Right lobe of liver (tissue), 6 donors: ENCODE measurements at regions not wholly inside any gene's neighbourhood (a gene's known extent, or its start where the extent isn't known, plus 50 kb on each side); places are given as distances from the start of the nearest gene placed in this dataset.

Experiments
- ATAC-seq, 4 donors: fragments of 200-7000 bp; cut with Tn5 transposase; one replicate each; pipeline ENCODE4 v1.9.1; 2020; ENCODE audit warnings: mild to moderate bottlenecking in 4 of 4, moderate library complexity in 4 of 4
- DNase-seq, 3 donors: peaks; one replicate each; pipeline ENCODE4 v3.0.0-alpha.2; 2020
- H3K27ac ChIP-seq, 3 donors: fragments of 200-600 bp; one replicate each; pipeline ENCODE4 v1.8.0; 2022
- H3K27me3 ChIP-seq, 2 donors: fragments of 200-600 bp; one replicate each; pipeline ENCODE4 v1.8.0; 2022
- H3K36me3 ChIP-seq, 4 donors: fragments of 200-600 bp; sonication (generic) in 1 of 4; one replicate each; pipeline versions ENCODE4 v1.5.1 to v1.8.0; 2017 to 2022; ENCODE audit warnings: control low read depth in 1 of 4
- H3K4me1 ChIP-seq, 4 donors: fragments of 200-600 bp; sonication (generic) in 1 of 4; one replicate each; pipeline versions ENCODE4 v1.5.1 to v1.8.0; 2017 to 2022; ENCODE audit warnings: control low read depth in 1 of 4
- H3K4me3 ChIP-seq, 3 donors: fragments of 200-600 bp; one replicate each; pipeline ENCODE4 v1.8.0; 2022
- H3K9me3 ChIP-seq, 4 donors: fragments of 200-600 bp; sonication (generic) in 1 of 4; one replicate each; pipeline versions ENCODE4 v1.5.1 to v1.8.0; 2017 to 2022; ENCODE audit warnings: control low read depth in 1 of 4
- POLR2A ChIP-seq: fragments of 450-650 bp; IDR thresholded peaks from one replicate; pipeline ENCODE4 v1.6.1; 2017; ENCODE audit warnings: antibody characterized with exemption, mild to moderate bottlenecking
- WGBS: methylation state at CpG from one replicate; pipeline ENCODE4 v1.1.6; 2018; ENCODE audit warnings: low coverage, low lambda C conversion rate; ENCODE audit not compliant: insufficient coverage; ENCODE audit errors: missing lambda C conversion rate; 5-methylcytosine and 5-hydroxymethylcytosine counted together
- intact Hi-C, 2 donors: fragments of 100-400 bp; cut with DNase I; formaldehyde crosslinking; loops; one replicate each; pipeline versions ENCODE4 v1.11.2 to v1.14.1; 2022
- TF ChIP-seq, protein P1 (sequence below), 4 donors: fragments of 200-600 bp in 3 of 4; fragments of 450-650 bp in 1 of 4; IDR thresholded peaks; one replicate each; pipeline versions ENCODE4 v1.5.1 to v1.8.0; 2016 to 2022; ENCODE audit warnings: antibody characterized with exemption in 4 of 4, mild to moderate bottlenecking in 2 of 4
- donor health status: DM: no; HTN: yes; CAD: no.
- donor health status: DM: no; HTN: no; CAD: no.
- donor health status: DM: no; HTN: no; CAD: no.
- donor health status: DM: no; HTN: yes; CAD: no.
- donor health status: DM: no; HTN: yes; CAD: no.

- Histone ChIP-seq H3K27ac (peak overlapping the region in 1 of 3 donors; percentile 19), H3K27me3 (no peaks in the 10 kb centered on the region), H3K4me1 (peaks cover 0 to 36% (median 5%) of the 10 kb centered on the region in 4 donors), H3K36me3 (no peaks in the 10 kb centered on the region), H3K4me3 (no peak overlapping the region), H3K9me3 (no peaks in the 10 kb centered on the region)
- DNase-seq = no peak
- TF ChIP-seq POLR2A = no peak
- TF ChIP-seq, protein P1, sequence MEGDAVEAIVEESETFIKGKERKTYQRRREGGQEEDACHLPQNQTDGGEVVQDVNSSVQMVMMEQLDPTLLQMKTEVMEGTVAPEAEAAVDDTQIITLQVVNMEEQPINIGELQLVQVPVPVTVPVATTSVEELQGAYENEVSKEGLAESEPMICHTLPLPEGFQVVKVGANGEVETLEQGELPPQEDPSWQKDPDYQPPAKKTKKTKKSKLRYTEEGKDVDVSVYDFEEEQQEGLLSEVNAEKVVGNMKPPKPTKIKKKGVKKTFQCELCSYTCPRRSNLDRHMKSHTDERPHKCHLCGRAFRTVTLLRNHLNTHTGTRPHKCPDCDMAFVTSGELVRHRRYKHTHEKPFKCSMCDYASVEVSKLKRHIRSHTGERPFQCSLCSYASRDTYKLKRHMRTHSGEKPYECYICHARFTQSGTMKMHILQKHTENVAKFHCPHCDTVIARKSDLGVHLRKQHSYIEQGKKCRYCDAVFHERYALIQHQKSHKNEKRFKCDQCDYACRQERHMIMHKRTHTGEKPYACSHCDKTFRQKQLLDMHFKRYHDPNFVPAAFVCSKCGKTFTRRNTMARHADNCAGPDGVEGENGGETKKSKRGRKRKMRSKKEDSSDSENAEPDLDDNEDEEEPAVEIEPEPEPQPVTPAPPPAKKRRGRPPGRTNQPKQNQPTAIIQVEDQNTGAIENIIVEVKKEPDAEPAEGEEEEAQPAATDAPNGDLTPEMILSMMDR (IDR thresholded peaks at IDR 0.05) = no peak
- 15% methylated on average over 2 of the region's 2 CpGs for WGBS
- intact Hi-C loops = no loop called here
- peak in 3 of 4 donors; percentile 44 to 50 (median 49) for ATAC-seq
These were observed 668.7 kb upstream of the SLC35B3 start for GRCh38 chr6:9103876-9104521.

GRCh38 chr6:9101920-9102319 lies 666.6 kb upstream of the SLC35B3 start:
- peak in 3 of 4 donors; percentile 20 to 64 (median 55) for ATAC-seq
- TF ChIP-seq POLR2A = no peak
- TF ChIP-seq, protein P1 (IDR thresholded peaks at IDR 0.05) = no peak
- Histone ChIP-seq H3K9me3 (no peaks in the 10 kb centered on the region), H3K27ac (peak overlapping the region in 1 of 3 donors; percentile 86), H3K27me3 (no peaks in the 10 kb centered on the region), H3K36me3 (no peaks in the 10 kb centered on the region), H3K4me1 (peaks cover 0 to 36% (median 5%) of the 10 kb centered on the region in 4 donors), H3K4me3 (no peak overlapping the region)
- DNase-seq = no peak
- intact Hi-C loops = no loop called here
- 37% methylated on average over 4 of the region's 4 CpGs for WGBS

DNA sequence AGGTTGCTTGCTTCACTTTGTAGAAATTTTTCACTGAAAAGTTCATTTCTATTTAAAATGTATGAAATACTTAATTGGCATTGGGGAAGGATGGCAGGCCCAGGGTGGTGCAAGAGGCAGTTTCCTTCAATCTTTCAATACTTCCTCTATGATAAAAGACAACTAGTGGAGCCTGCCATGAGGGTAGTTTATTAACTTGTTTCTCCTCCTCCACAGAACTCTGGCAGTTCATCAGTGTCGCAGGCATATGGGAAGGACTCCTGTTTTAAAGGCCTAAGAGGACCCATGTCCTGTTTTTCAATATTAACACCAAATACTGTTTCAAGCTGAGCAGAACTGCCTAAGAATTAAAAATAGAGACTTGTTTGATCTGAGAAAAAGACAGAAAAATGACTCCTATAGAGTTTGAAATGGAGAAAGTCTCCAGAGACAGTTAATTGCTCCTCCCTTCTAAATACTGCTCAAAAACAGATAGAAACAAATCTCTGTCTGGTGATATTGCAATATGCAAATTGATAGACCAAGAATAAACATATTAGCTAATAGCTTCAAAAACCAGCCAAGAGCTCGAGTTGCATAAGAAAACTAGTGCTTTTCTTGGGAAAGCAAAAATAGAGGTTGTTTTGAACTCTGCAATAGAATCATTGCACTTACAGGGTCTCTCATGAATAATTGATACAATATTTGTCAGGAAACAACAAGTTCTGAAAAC lies 665.7 kb upstream of the SLC35B3 start:
- Histone ChIP-seq H3K36me3 (no peaks in the 10 kb centered on the region), H3K9me3 (no peaks in the 10 kb centered on the region), H3K4me3 (no peak overlapping the region), H3K27me3 (no peaks in the 10 kb centered on the region), H3K4me1 (peaks cover 0 to 36% (median 5%) of the 10 kb centered on the region in 4 donors), H3K27ac (peak overlapping the region in 2 of 3 donors; percentile 76 to 86)
- TF ChIP-seq, protein P1 (IDR thresholded peaks at IDR 0.05) = no peak
- TF ChIP-seq POLR2A = no peak
- peak; percentile 81 to 87 (median 86) for ATAC-seq
- intact Hi-C loops = no loop called here
- DNase-seq = no peak
- WGBS = 6% methylated on average over 2 of the region's 2 CpGs

GRCh38 chr6:9095729-9096128 lies 660.4 kb upstream of the SLC35B3 start:
- ATAC-seq (no peak), DNase-seq (no peak)
- WGBS = 64% methylated on average over 6 of the region's 6 CpGs
- intact Hi-C loops = no loop called here
- Histone ChIP-seq H3K36me3 (no peaks in the 10 kb centered on the region), H3K4me1 (peaks cover 0 to 3% (median 0%) of the 10 kb centered on the region in 4 donors), H3K27ac (no peak overlapping the region), H3K27me3 (no peaks in the 10 kb centered on the region), H3K9me3 (no peaks in the 10 kb centered on the region), H3K4me3 (no peak overlapping the region)
- TF ChIP-seq, protein P1 (IDR thresholded peaks at IDR 0.05) = no peak
- TF ChIP-seq POLR2A = no peak
